ENCODE measurements at regions not wholly inside any gene's neighbourhood (a gene's known extent, or its start where the extent isn't known, plus 50 kb on each side); places are given as distances from the start of the nearest gene placed in this dataset.

DNA sequence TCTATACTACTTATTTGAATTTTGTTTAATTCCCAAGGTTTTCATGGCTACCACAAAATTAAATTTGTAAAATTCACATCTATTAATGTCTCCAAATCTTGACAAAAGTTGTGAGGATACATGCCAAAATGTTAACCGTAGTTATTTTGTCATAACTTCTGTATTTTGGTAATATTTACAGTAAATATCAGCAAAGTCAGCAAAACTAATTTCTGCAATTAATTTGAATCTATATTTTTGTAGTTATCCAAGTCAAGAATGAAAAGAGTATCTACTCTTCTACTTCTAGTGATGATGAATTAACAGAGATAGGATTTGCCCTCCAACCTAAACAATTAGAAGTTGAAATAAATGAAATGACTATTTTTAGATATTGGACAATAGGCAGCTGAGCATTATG is 238.9 kb downstream of the CYP26B1 start:
- TF ChIP-seq, protein P1, sequence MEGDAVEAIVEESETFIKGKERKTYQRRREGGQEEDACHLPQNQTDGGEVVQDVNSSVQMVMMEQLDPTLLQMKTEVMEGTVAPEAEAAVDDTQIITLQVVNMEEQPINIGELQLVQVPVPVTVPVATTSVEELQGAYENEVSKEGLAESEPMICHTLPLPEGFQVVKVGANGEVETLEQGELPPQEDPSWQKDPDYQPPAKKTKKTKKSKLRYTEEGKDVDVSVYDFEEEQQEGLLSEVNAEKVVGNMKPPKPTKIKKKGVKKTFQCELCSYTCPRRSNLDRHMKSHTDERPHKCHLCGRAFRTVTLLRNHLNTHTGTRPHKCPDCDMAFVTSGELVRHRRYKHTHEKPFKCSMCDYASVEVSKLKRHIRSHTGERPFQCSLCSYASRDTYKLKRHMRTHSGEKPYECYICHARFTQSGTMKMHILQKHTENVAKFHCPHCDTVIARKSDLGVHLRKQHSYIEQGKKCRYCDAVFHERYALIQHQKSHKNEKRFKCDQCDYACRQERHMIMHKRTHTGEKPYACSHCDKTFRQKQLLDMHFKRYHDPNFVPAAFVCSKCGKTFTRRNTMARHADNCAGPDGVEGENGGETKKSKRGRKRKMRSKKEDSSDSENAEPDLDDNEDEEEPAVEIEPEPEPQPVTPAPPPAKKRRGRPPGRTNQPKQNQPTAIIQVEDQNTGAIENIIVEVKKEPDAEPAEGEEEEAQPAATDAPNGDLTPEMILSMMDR (IDR thresholded peaks at IDR 0.05) = no peak
- TF ChIP-seq POLR2A (IDR thresholded peaks at IDR 0.05) = no peak
